Neuronal stem cell (in vitro differentiated cells): ENCODE measurements at regions not wholly inside any gene's neighbourhood (a gene's known extent, or its start where the extent isn't known, plus 50 kb on each side); places are given as distances from the start of the nearest gene placed in this dataset.

Experiments
- DNase-seq: peaks from one replicate; pipeline ENCODE4 v3.0.0-alpha.2; 2013; ENCODE audit warnings: low spot score
- H2AFZ ChIP-seq: one replicate; pipeline ENCODE4 v1.6.1; 2013; ENCODE audit warnings: mild to moderate bottlenecking, low read length, inconsistent platforms
- H2AK5ac ChIP-seq: 2 replicates; pipeline ENCODE4 v1.6.1; 2013; ENCODE audit warnings: low read depth, mild to moderate bottlenecking, inconsistent platforms, low read length, moderate library complexity, mixed read lengths
- H2BK120ac ChIP-seq: 2 replicates; pipeline ENCODE4 v1.6.1; 2013; ENCODE audit warnings: low read depth, mild to moderate bottlenecking, inconsistent platforms, low read length, moderate library complexity, mixed read lengths
- H2BK12ac ChIP-seq: one replicate; pipeline ENCODE4 v1.6.1; 2013; ENCODE audit warnings: low read length, inconsistent platforms
- H2BK15ac ChIP-seq: 2 replicates; pipeline ENCODE4 v1.6.1; 2013; ENCODE audit warnings: mild to moderate bottlenecking, low read length, inconsistent platforms, mixed read lengths
- H2BK5ac ChIP-seq: one replicate; pipeline ENCODE4 v1.6.1; 2013; ENCODE audit warnings: inconsistent platforms, mild to moderate bottlenecking, low read length, moderate library complexity
- H3K14ac ChIP-seq: one replicate; pipeline ENCODE4 v1.6.1; 2013; ENCODE audit warnings: low read length, inconsistent platforms
- H3K18ac ChIP-seq: 2 replicates; pipeline ENCODE4 v1.6.1; 2013; ENCODE audit warnings: low read length, inconsistent platforms
- H3K23ac ChIP-seq: 2 replicates; pipeline ENCODE4 v1.6.1; 2013; ENCODE audit warnings: low read depth, mild to moderate bottlenecking, mixed read lengths, low read length, inconsistent platforms; ENCODE audit not compliant: poor library complexity
- H3K27ac ChIP-seq: replicated peaks from 3 replicates; pipeline ENCODE4 v1.5.1; 2013; ENCODE audit warnings: low read length, inconsistent platforms
- H3K27me3 ChIP-seq, 3 experiments: 2 replicates each; pipeline ENCODE4 v1.6.1; 2013; ENCODE audit warnings: low read length in 3 of 3, mild to moderate bottlenecking in 2 of 3, inconsistent platforms in 1 of 3, low read depth in 1 of 3, mixed read lengths in 1 of 3, moderate library complexity in 1 of 3; ENCODE audit not compliant: control insufficient read depth in 3 of 3, insufficient read depth in 3 of 3
- H3K36me3 ChIP-seq, 2 donors: replicated peaks in 1 of 2; 2 replicates each; pipeline ENCODE4 v1.6.1; 2013; ENCODE audit warnings: low read length in 2 of 2; ENCODE audit not compliant: control insufficient read depth in 2 of 2, insufficient read depth in 2 of 2
- H3K4ac ChIP-seq: 2 replicates; pipeline ENCODE4 v1.6.1; 2013; ENCODE audit warnings: inconsistent platforms, mild to moderate bottlenecking, low read length, moderate library complexity
- H3K4me1 ChIP-seq, 2 donors: 1 replicate in 1 of 2; 2 replicates in 1 of 2; pipeline ENCODE4 v1.6.1; 2013; ENCODE audit warnings: low read length in 2 of 2, low read depth in 1 of 2; ENCODE audit not compliant: control insufficient read depth in 2 of 2, insufficient read depth in 1 of 2
- H3K4me2 ChIP-seq: one replicate; pipeline ENCODE4 v1.6.1; 2013; ENCODE audit warnings: mild to moderate bottlenecking, low read length, inconsistent platforms; ENCODE audit not compliant: insufficient read depth, poor library complexity, severe bottlenecking
- H3K4me3 ChIP-seq, 2 donors: 2 replicates each; pipeline ENCODE4 v1.5.1; 2013; ENCODE audit warnings: low read length in 2 of 2, mild to moderate bottlenecking in 2 of 2, inconsistent platforms in 1 of 2, moderate library complexity in 1 of 2
- H3K79me1 ChIP-seq: one replicate; pipeline ENCODE4 v1.6.1; 2013; ENCODE audit warnings: low read depth, mild to moderate bottlenecking, inconsistent platforms, low read length, moderate library complexity
- H3K9ac ChIP-seq: one replicate; pipeline ENCODE4 v1.6.1; 2013; ENCODE audit warnings: mild to moderate bottlenecking, low read depth, low read length, inconsistent platforms; ENCODE audit not compliant: poor library complexity
- H3K9me3 ChIP-seq, 2 donors: replicated peaks in 1 of 2; 2 replicates each; pipeline versions ENCODE3 to v1.6.1; 2013; ENCODE audit warnings: low read length in 2 of 2, mild to moderate bottlenecking in 2 of 2, inconsistent platforms in 1 of 2, low read depth in 1 of 2, mixed read lengths in 1 of 2, moderate library complexity in 1 of 2; ENCODE audit not compliant: control insufficient read depth in 2 of 2, insufficient read depth in 1 of 2
- H4K8ac ChIP-seq: one replicate; pipeline ENCODE4 v1.6.1; 2013; ENCODE audit warnings: low read depth, mild to moderate bottlenecking, inconsistent platforms, low read length, moderate library complexity
- H4K91ac ChIP-seq: one replicate; pipeline ENCODE4 v1.6.1; 2013; ENCODE audit warnings: low read length, low read depth, mild to moderate bottlenecking, inconsistent platforms; ENCODE audit not compliant: poor library complexity
- WGBS, 2 donors: extraction: QIAGEN DNeasy Blood & Tissue Kit; methylation state at CpG; one replicate each; pipeline ENCODE4 v1.1.7; 2013; ENCODE audit warnings: missing lambda C conversion rate in 2 of 2, mixed read lengths in 1 of 2; ENCODE audit not compliant: insufficient read length in 2 of 2, insufficient replicate concordance in 1 of 2; ENCODE audit errors: extremely low coverage in 2 of 2; 5-methylcytosine and 5-hydroxymethylcytosine counted together

DNA sequence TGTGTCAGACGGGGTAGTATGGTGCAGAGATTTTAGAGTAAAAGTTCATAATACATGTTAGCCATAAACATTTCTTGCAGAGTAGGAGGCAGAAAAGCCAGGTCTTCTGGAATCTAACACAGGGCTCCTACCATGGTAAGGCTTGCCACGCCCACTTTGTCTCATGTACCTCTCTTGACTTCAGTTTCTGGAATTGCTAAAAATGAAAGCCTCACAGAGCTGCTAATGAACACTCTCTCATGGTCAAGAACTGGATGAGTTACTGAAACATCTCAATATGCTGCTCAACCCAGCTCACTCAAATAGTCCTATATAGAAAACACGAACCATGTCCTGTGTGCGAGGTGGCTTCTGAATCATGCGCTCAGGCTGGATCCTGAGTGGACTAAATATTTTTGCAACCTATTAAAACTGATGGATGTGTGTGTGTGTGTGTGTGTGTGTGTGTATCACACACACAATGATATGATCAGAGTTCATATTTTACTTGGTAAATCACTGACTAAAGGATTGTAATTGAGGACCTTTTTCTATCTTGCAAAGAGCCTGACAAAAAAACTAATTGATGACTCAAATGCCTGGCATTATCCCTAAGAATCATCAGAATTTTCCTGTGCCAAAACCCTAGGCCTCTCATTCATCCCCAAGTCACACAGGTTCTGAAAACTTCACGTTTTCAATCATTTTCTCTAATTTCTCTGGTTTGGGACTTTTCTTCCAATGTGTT is 1306.6 kb downstream of the XPNPEP1 start:
- WGBS, 2 donors: no CpG with 5 or more reads among the region's 6 CpGs
- no peak overlapping the region for H2AFZ ChIP-seq

DNA sequence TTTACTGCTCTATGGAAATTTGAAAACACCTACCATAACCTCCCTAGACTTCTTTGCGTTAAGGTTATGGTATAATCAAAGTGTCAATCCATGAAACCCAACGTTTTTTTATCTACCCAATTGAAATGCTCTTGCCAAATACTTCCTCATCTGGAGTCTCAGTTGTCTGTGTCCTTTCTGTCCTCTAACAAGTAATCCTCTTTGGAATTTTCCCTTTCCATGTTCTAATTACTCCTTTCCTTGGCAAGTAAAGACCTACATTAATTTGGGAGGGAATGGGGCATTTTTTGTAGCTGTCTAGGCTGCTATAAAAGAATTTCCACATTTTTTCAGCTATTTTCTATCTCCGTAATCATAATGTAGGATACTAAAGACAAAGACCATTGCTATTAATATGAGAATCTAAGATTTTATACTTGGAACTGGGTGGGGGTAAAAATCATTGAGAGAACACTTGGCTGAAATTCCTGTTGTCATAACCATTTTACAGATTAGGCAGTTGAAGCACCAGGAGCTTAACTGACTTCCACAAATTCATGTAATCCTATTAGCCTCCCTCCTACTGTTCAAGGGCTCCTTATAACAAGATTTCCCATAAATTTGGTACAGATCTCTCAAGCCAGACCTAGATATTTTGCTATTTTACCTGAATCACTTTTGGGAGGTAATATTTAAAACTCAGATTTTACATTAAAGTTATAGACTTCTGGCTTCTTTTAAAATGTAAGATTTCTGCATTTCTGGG is 1307.6 kb downstream of the XPNPEP1 start:
- Histone ChIP-seq H3K4me2 (no peak overlapping the region), H2AFZ (no peak overlapping the region), H3K27me3 (peaks cover 0 to 5% (median 0%) of the 10 kb centered on the region in 3 experiments), H2BK120ac (no peak overlapping the region), H2AK5ac (no peak overlapping the region), H3K4ac (no peak overlapping the region), H2BK5ac (no peak overlapping the region), H3K9me3 (no peaks in the 10 kb centered on the region), H3K36me3 (no peaks in the 10 kb centered on the region), H4K91ac (no peak overlapping the region), H2BK15ac (no peak overlapping the region), H2BK12ac (no peak overlapping the region), H4K8ac (no peak overlapping the region), H3K14ac (no peak overlapping the region), H3K9ac (no peak overlapping the region), H3K4me3 (no peak overlapping the region), H3K79me1 (no peaks in the 10 kb centered on the region), H3K27ac (no peak overlapping the region), H3K23ac (no peak overlapping the region), H3K18ac (no peak overlapping the region), H3K4me1 (peaks cover 0 to 1% of the 10 kb centered on the region in 2 donors)
- DNase-seq: no peak
- no CpG with 5 or more reads among the region's 3 CpGs for WGBS, 2 donors

More for the DNA sequence above, 1306.6 kb downstream of the XPNPEP1 start:
- Histone ChIP-seq H2BK12ac (no peak overlapping the region), H3K79me1 (no peaks in the 10 kb centered on the region), H2BK5ac (no peak overlapping the region), H2AK5ac (no peak overlapping the region), H2BK120ac (no peak overlapping the region), H3K4me3 (no peak overlapping the region), H3K4ac (no peak overlapping the region), H3K36me3 (no peaks in the 10 kb centered on the region), H3K9me3 (no peaks in the 10 kb centered on the region), H3K14ac (no peak overlapping the region), H3K27ac (no peak overlapping the region), H2BK15ac (no peak overlapping the region), H3K4me2 (no peak overlapping the region), H3K27me3 (peaks cover 0 to 5% (median 0%) of the 10 kb centered on the region in 3 experiments), H4K91ac (no peak overlapping the region), H3K18ac (no peak overlapping the region), H3K9ac (no peak overlapping the region), H3K23ac (no peak overlapping the region), H3K4me1 (peaks cover 0 to 5% of the 10 kb centered on the region in 2 donors), H4K8ac (no peak overlapping the region)
- no peak for DNase-seq

DNA sequence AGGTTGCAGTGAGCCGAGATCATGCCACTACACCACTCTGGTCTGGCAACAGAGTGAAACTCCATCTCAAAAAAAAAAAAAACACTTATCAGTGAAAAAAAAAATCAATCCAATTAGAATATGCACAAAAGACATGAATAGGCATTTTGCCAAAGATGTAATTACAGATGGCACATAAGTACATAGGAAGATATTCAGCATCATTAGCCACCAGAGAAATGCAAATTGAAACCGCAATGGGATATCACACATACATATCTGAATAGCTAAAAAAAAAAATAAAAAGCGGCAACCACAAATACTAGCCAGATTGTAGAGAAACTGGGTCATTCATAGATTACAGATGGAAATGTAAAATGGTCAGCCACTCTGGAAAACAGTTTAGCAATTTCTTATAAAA is 1310.8 kb downstream of the XPNPEP1 start:
- Histone ChIP-seq H3K27me3 (peaks cover 0 to 5% (median 0%) of the 10 kb centered on the region in 3 experiments), H2BK5ac (no peak overlapping the region), H2AK5ac (no peak overlapping the region), H4K8ac (no peak overlapping the region), H2BK12ac (no peak overlapping the region), H3K9me3 (no peaks in the 10 kb centered on the region), H3K4me2 (no peak overlapping the region), H3K4me3 (no peak overlapping the region), H3K79me1 (no peaks in the 10 kb centered on the region), H3K9ac (no peak overlapping the region), H3K4me1 (no peaks in the 10 kb centered on the region), H2BK15ac (no peak overlapping the region), H3K27ac (no peak overlapping the region), H3K36me3 (no peaks in the 10 kb centered on the region), H3K4ac (no peak overlapping the region), H2BK120ac (no peak overlapping the region), H3K23ac (no peak overlapping the region), H3K18ac (no peak overlapping the region), H2AFZ (no peak overlapping the region), H3K14ac (no peak overlapping the region), H4K91ac (no peak overlapping the region)
- DNase-seq: no peak
- no CpG with 5 or more reads among the region's 3 CpGs for WGBS, 2 donors

DNA sequence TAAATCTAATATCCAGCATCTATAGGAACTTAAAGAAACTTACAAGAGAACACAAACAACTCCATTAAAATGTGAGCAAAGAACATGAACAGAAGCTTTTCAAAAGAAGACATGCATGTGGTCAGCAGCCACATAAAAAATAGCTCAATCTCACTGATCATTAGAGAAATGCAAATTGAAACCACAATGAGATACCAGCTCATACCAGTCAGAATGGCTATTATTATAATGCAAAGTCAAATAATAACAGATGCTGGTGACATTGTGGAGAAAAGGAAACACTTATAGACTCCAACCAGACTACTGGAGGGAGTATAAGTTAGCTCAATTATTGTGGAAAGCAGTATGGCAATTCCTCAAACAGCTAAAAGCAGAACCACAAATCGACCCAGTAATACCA is 1314.5 kb downstream of the XPNPEP1 start:
- H3K27me3 ChIP-seq: no peaks in the 10 kb centered on the region
- H2AK5ac ChIP-seq: no peak overlapping the region
- H3K36me3 ChIP-seq: no peaks in the 10 kb centered on the region
- H3K9ac ChIP-seq: no peak overlapping the region
- H2BK15ac ChIP-seq: no peak overlapping the region
- no peak overlapping the region for H2AFZ ChIP-seq
- H2BK120ac ChIP-seq: no peak overlapping the region
- H3K18ac ChIP-seq: no peak overlapping the region
- H3K9me3 ChIP-seq: no peaks in the 10 kb centered on the region
- H2BK5ac ChIP-seq: no peak overlapping the region
- H3K4ac ChIP-seq: no peak overlapping the region
- no peak overlapping the region for H3K4me3 ChIP-seq
- no peak overlapping the region for H4K8ac ChIP-seq
- no peak overlapping the region for H3K4me2 ChIP-seq
- WGBS, 2 donors: no CpG with 5 or more reads among the region's 1 CpG
- H3K14ac ChIP-seq: no peak overlapping the region
- no peaks in the 10 kb centered on the region for H3K4me1 ChIP-seq
- no peak overlapping the region for H4K91ac ChIP-seq
- no peak overlapping the region for H3K23ac ChIP-seq
- H2BK12ac ChIP-seq: no peak overlapping the region
- no peak overlapping the region for H3K27ac ChIP-seq
- H3K79me1 ChIP-seq: no peaks in the 10 kb centered on the region
- DNase-seq: no peak
